ENCODE measurements at regions not wholly inside any gene's neighbourhood (a gene's known extent, or its start where the extent isn't known, plus 50 kb on each side); places are given as distances from the start of the nearest gene placed in this dataset.

GRCh38 chr10:43816351-43817321 is 168.0 kb upstream of the ZNF32 start:
- TF ChIP-seq CTCF (optimal IDR thresholded peaks at IDR 0.05 in 1 of 3, IDR thresholded peaks at IDR 0.05 in 1 of 3, conservative IDR thresholded peaks at IDR 0.05 in 1 of 3; ENCODE audit: extremely low read depth in 1 of 3, insufficient read depth in 2 of 3, low read length in 3 of 3) (no peak), EZH2 (IDR thresholded peaks at IDR 0.05; ENCODE audit: low read length) (no peak)
